ENCODE measurements at regions not wholly inside any gene's neighbourhood (a gene's known extent, or its start where the extent isn't known, plus 50 kb on each side); places are given as distances from the start of the nearest gene placed in this dataset.

DNA sequence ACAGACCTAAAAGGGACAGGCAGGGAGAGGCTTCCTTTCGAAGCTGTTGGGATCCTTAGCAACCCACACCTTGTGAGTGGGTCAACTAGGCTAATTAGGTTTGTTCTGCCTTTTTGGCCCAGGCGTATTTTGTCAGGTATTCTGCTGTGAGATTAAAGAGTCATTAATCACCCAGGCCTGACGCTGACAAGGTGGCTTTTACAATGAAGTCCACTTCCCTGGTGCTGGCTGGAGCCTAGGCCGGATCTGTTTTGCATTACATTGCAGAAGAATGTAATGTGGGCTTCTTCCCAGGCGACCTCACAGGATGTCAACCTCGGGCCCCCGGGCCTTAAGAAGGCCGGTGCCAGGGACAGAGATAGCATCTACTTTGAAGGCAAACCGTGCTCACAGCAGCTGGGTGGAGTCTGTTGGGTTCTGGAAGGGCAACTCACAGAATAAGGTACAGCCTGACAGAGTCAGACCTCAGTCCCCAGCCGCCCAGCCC is 76.9 kb downstream of the HES1 start:
- Histone ChIP-seq H3K36me3 (ENCODE audit: control insufficient read depth in 2 of 2, insufficient read depth in 1 of 2, low read length in 2 of 2) (no peaks in the 10 kb centered on the region), H3K4me3 (ENCODE audit: low read depth, low read length) (no peak overlapping the region), H3K27ac (ENCODE audit: extremely low read depth, low read depth, low read length) (no peak overlapping the region), H3K4me1 (ENCODE audit: control insufficient read depth, insufficient read depth, low read length) (no peaks in the 10 kb centered on the region), H3K9me3 (ENCODE audit: control insufficient read depth, insufficient read depth, low read depth, low read length) (no peaks in the 10 kb centered on the region)
- POLR2A ChIA-PET = no interaction called here
- TF ChIP-seq ZNF501 (tag by site-specific recombination; IDR thresholded peaks at IDR 0.05) (no peak), MEIS1 (CRISPR knock-in tag; IDR thresholded peaks at IDR 0.05; ENCODE audit: borderline replicate concordance) (peak; percentile 65; the same call in 1 of the 2 replicates)
- CTCF ChIA-PET = no interaction called here

DNA sequence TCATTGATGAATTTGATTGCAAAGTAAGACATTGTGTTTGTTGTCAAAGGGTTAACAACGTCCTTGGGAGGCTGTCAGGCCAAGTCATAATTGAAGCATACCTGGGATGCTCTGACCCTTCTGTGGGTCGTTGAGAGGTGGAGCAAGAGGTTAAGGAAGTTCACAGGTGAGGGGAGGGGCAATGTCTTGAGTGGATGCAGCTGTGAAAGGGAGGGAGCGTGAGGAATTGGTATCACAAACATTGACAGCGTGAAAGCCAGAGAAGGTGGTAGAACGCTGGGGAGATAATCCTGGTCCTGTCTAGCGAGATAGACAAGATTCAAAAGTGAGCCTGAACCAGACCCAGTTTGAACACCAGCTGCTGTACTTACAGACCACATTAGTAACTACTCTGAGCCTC is 79.4 kb downstream of the HES1 start:
- Histone ChIP-seq H3K9me3 (ENCODE audit: control insufficient read depth, insufficient read depth, low read depth, low read length) (no peaks in the 10 kb centered on the region), H3K4me3 (ENCODE audit: low read depth, low read length) (no peak overlapping the region), H3K36me3 (ENCODE audit: control insufficient read depth in 2 of 2, insufficient read depth in 1 of 2, low read length in 2 of 2) (no peaks in the 10 kb centered on the region), H3K27ac (ENCODE audit: extremely low read depth, low read depth, low read length) (no peak overlapping the region), H3K4me1 (ENCODE audit: control insufficient read depth, insufficient read depth, low read length) (no peaks in the 10 kb centered on the region)
- ChIA-PET CTCF (no interaction called here), POLR2A (no interaction called here)
- TF ChIP-seq ZBTB7A (tag by site-specific recombination; IDR thresholded peaks at IDR 0.05; ENCODE audit: low read depth) = no peak
- TF ChIP-seq, protein P1, sequence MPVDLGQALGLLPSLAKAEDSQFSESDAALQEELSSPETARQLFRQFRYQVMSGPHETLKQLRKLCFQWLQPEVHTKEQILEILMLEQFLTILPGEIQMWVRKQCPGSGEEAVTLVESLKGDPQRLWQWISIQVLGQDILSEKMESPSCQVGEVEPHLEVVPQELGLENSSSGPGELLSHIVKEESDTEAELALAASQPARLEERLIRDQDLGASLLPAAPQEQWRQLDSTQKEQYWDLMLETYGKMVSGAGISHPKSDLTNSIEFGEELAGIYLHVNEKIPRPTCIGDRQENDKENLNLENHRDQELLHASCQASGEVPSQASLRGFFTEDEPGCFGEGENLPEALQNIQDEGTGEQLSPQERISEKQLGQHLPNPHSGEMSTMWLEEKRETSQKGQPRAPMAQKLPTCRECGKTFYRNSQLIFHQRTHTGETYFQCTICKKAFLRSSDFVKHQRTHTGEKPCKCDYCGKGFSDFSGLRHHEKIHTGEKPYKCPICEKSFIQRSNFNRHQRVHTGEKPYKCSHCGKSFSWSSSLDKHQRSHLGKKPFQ (tag by site-specific recombination; IDR thresholded peaks at IDR 0.05) = no peak
- no peak for TF ChIP-seq ZXDB (tag by site-specific recombination; IDR thresholded peaks at IDR 0.05)
- TF ChIP-seq ZNF146 (tag by site-specific recombination; IDR thresholded peaks at IDR 0.05) = no peak
- no peak for TF ChIP-seq ZSCAN30 (tag by site-specific recombination; IDR thresholded peaks at IDR 0.05)
- TF ChIP-seq ZNF140 (tag by site-specific recombination; IDR thresholded peaks at IDR 0.05) = no peak
- no peak for TF ChIP-seq ZBTB48 (tag by site-specific recombination; IDR thresholded peaks at IDR 0.05)
- no peak for TF ChIP-seq ZNF202 (tag by site-specific recombination; IDR thresholded peaks at IDR 0.05; ENCODE audit: borderline replicate concordance)
- no peak for TF ChIP-seq ZNF157 (tag by site-specific recombination; IDR thresholded peaks at IDR 0.05)
- no peak for TF ChIP-seq ZNF596 (tag by site-specific recombination; IDR thresholded peaks at IDR 0.05)
- TF ChIP-seq GLI4 (tag by site-specific recombination; IDR thresholded peaks at IDR 0.05) = no peak
- no peak for TF ChIP-seq ZFP3 (tag by site-specific recombination; IDR thresholded peaks at IDR 0.05; ENCODE audit: low read depth)
- no peak for TF ChIP-seq ZNF404 (tag by site-specific recombination; IDR thresholded peaks at IDR 0.05)
- no peak for TF ChIP-seq ZNF133 (tag by site-specific recombination; IDR thresholded peaks at IDR 0.05)
- TF ChIP-seq ZNF239 (tag by site-specific recombination; IDR thresholded peaks at IDR 0.05) = no peak
- TF ChIP-seq ZNF76 (tag by site-specific recombination; IDR thresholded peaks at IDR 0.05; ENCODE audit: borderline replicate concordance, low read depth) = no peak
- no peak for TF ChIP-seq ZNF639 (tag by site-specific recombination; IDR thresholded peaks at IDR 0.05)
- no peak for TF ChIP-seq ZNF335 (tag by site-specific recombination; conservative IDR thresholded peaks at IDR 0.05)
- TF ChIP-seq IKZF3 (tag by site-specific recombination; IDR thresholded peaks at IDR 0.05) = no peak
